Uterus (tissue), 3 donors: ENCODE measurements at regions not wholly inside any gene's neighbourhood (a gene's known extent, or its start where the extent isn't known, plus 50 kb on each side); places are given as distances from the start of the nearest gene placed in this dataset.

Experiments used
- DNase-seq, 2 donors: peaks; one replicate each; pipeline ENCODE4 v3.0.0-alpha.2; 2019 to 2020
- H3K27ac ChIP-seq, 2 donors: fragments of 200-600 bp; sonication (generic); 1 replicate in 1 of 2; 2 replicates in 1 of 2; pipeline ENCODE4 v1.5.1; 2016 to 2018
- H3K27me3 ChIP-seq, 2 donors: fragments of 200-600 bp; sonication (generic); one replicate each; pipeline ENCODE4 v1.5.1; 2018 to 2019; ENCODE audit warnings: control low read depth in 1 of 2
- H3K36me3 ChIP-seq, 2 donors: fragments of 200-600 bp; sonication (generic); one replicate each; pipeline ENCODE4 v1.5.1; 2019; ENCODE audit warnings: control low read depth in 1 of 2
- H3K4me1 ChIP-seq, 2 donors: fragments of 200-600 bp; sonication (generic); one replicate each; pipeline ENCODE4 v1.5.1; 2018 to 2019; ENCODE audit warnings: control low read depth in 1 of 2
- H3K4me3 ChIP-seq, 2 donors: fragments of 200-600 bp; sonication (generic); 1 replicate in 1 of 2; 2 replicates in 1 of 2; pipeline ENCODE4 v1.5.1; 2018 to 2019; ENCODE audit warnings: mild to moderate bottlenecking in 1 of 2
- H3K9me3 ChIP-seq, 2 donors: fragments of 200-600 bp; sonication (generic); one replicate each; pipeline ENCODE4 v1.5.1; 2019; ENCODE audit warnings: control low read depth in 1 of 2
- CTCF ChIP-seq, 4 experiments: fragments of 200-600 bp in 2 of 4; fragments of 450-650 bp in 2 of 4; sonication (generic) in 2 of 4; IDR thresholded peaks; one replicate each; pipeline ENCODE4 v1.5.1; 2016 to 2019; ENCODE audit warnings: antibody characterized with exemption in 4 of 4, mild to moderate bottlenecking in 2 of 4, moderate library complexity in 1 of 4
- POLR2A ChIP-seq, 2 donors: fragments of 450-650 bp; IDR thresholded peaks; one replicate each; pipeline ENCODE4 v1.6.1; 2016; ENCODE audit warnings: antibody characterized with exemption in 2 of 2, mild to moderate bottlenecking in 1 of 2, moderate library complexity in 1 of 2
- intact Hi-C: fragments of 100-400 bp; cut with DNase I; formaldehyde crosslinking; loops from one replicate; pipeline ENCODE4 v1.15.1; 2023; ENCODE audit warnings: low total_unique reads
- donor health status: DM: yes; HTN: yes; CAD: no.

DNA sequence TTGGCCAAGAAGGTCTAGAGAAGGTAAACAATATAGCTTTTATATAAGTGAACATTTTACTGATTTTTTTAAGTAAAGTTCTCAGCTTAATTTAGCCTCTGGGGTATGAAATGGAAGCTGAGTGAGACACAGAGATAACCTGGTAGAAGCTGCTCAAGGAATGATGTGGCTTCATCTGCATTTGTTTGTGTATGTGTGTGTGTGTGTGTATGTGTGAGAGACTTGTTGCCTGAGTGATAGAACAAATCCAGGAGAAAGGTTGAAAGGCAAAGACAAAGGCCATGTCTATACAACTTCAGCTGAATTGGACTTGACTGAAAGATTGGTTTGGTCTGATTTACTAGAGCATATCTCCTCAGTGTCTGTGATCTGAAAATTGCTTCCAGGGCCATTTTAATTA is 63.6 kb downstream of the PCDH7 start:
- peaks cover 0 to 4% of the 10 kb centered on the region in 2 donors for H3K4me1 ChIP-seq
- no peak overlapping the region for H3K4me3 ChIP-seq
- H3K36me3 ChIP-seq = no peaks in the 10 kb centered on the region
- no peaks in the 10 kb centered on the region for H3K9me3 ChIP-seq
- no peaks in the 10 kb centered on the region for H3K27me3 ChIP-seq
- H3K27ac ChIP-seq = no peak overlapping the region
- TF ChIP-seq POLR2A (IDR thresholded peaks at IDR 0.05) (no peak), CTCF (IDR thresholded peaks at IDR 0.05) (no peak)
- DNase-seq = no peak
- intact Hi-C loops = no loop called here

- no peak overlapping the region for H3K4me3 ChIP-seq
- H3K36me3 ChIP-seq = no peaks in the 10 kb centered on the region
- intact Hi-C loops = no loop called here
- no peak for TF ChIP-seq POLR2A (IDR thresholded peaks at IDR 0.05)
- no peak for TF ChIP-seq CTCF (IDR thresholded peaks at IDR 0.05)
- H3K27me3 ChIP-seq = no peaks in the 10 kb centered on the region
- no peak for DNase-seq
- no peaks in the 10 kb centered on the region for H3K4me1 ChIP-seq
- H3K27ac ChIP-seq = peak overlapping the region in 1 of 2 donors; percentile 53
- no peaks in the 10 kb centered on the region for H3K9me3 ChIP-seq
Observed at GRCh38 chr4:30789219-30789671, 69.1 kb downstream of the PCDH7 start.

DNA sequence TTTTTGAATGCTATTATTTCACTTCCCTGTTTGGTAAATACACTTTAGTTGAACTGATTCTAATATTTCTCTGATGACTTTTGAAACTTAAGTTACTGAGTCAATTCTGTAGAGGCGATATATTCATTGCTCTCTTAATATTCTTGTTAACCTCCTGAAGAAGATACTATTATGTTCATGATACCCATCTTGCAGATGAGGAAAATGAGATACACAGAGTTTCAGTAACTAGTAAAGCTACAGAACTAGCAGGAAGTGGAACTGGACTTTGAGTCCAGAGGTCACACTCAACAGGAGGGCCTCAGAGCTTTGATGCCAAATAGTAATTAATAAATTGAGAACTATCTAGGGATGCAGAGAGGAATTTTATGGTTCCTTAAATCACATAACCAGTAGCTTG is 70.0 kb downstream of the PCDH7 start:
- Histone ChIP-seq H3K36me3 (no peaks in the 10 kb centered on the region), H3K27ac (no peak overlapping the region), H3K4me1 (no peaks in the 10 kb centered on the region), H3K4me3 (no peak overlapping the region), H3K27me3 (no peaks in the 10 kb centered on the region), H3K9me3 (no peaks in the 10 kb centered on the region)
- no peak for TF ChIP-seq CTCF (IDR thresholded peaks at IDR 0.05)
- no peak for TF ChIP-seq POLR2A (IDR thresholded peaks at IDR 0.05)
- intact Hi-C loops = no loop called here
- no peak for DNase-seq

- H3K4me3 ChIP-seq = no peak overlapping the region
- H3K4me1 ChIP-seq = no peaks in the 10 kb centered on the region
- H3K27ac ChIP-seq = no peak overlapping the region
- DNase-seq = no peak
- intact Hi-C loops = no loop called here
- H3K9me3 ChIP-seq = no peaks in the 10 kb centered on the region
- no peaks in the 10 kb centered on the region for H3K27me3 ChIP-seq
- no peaks in the 10 kb centered on the region for H3K36me3 ChIP-seq
- no peak for TF ChIP-seq POLR2A (IDR thresholded peaks at IDR 0.05)
- no peak for TF ChIP-seq CTCF (IDR thresholded peaks at IDR 0.05)
Observed at GRCh38 chr4:30790998-30791397, 70.8 kb downstream of the PCDH7 start.

- Histone ChIP-seq H3K4me1 (no peaks in the 10 kb centered on the region), H3K27me3 (no peaks in the 10 kb centered on the region), H3K36me3 (no peaks in the 10 kb centered on the region), H3K4me3 (no peak overlapping the region), H3K9me3 (no peaks in the 10 kb centered on the region), H3K27ac (no peak overlapping the region)
- intact Hi-C loops = no loop called here
- TF ChIP-seq POLR2A (IDR thresholded peaks at IDR 0.05) (no peak), CTCF (IDR thresholded peaks at IDR 0.05) (no peak)
- DNase-seq = no peak
Observed at GRCh38 chr4:30792601-30793000, 72.4 kb downstream of the PCDH7 start.
